DMS153 treated with DMSO at 0.1 percent for 48 hours (cell line): ENCODE measurements at regions not wholly inside any gene's neighbourhood (a gene's known extent, or its start where the extent isn't known, plus 50 kb on each side); places are given as distances from the start of the nearest gene placed in this dataset.
"Not testable (repeated sequence)": the region's sequence is repeated elsewhere in the genome, so short reads cannot be mapped to it uniquely, and the experiment has no call there.

Source experiments
- DNase-seq: peaks from one replicate; lab custom pipeline; 2025; ENCODE audit not compliant: unreplicated experiment; lab: John Stamatoyannopoulos, UW

DNA sequence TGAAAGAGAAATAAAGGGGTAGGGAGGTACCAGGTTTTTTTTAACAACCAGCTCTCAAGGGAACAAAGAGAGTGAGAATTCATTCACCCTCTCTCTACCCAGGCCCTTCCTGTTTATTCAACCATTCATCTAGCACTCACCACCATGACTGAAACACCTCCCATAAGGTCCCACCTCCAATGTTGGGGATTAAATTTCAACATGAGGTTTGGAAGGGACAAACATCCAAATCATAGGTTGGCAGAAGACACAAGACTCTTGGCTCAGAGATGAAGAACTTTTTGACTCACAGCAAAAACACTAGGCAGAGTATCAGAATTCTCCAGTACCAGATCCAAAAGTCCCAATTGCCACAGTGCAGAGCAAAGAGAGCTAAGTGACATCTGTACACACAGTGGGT is 186.3 kb downstream of the EDN1 start:
- DNase-seq = no peak

- no peak for DNase-seq
Measured at GRCh38 chr6:12477616-12478015, 187.5 kb downstream of the EDN1 start.

GRCh38 chr6:12478921-12479320 is 188.8 kb downstream of the EDN1 start:
- DNase-seq = no peak

DNA sequence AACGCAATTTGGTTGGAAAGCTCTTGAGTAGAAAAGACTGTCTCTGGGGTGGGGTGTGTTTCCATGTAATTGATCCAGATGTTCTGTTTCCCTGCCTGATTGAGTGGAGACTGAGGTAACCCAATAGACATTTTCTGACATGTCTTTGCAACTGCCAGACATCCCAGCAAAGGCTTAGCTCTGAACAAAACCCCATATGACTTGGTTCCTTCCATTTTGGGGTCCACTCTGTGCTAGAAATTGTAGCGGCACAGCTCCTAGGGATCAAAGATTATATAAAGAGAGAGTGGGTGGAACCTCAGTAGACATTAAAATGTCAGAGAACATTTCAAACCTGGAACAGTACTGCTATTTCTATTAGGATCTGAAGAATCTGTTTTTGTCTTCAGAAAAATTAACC is 189.3 kb downstream of the EDN1 start:
- no peak for DNase-seq

DNA sequence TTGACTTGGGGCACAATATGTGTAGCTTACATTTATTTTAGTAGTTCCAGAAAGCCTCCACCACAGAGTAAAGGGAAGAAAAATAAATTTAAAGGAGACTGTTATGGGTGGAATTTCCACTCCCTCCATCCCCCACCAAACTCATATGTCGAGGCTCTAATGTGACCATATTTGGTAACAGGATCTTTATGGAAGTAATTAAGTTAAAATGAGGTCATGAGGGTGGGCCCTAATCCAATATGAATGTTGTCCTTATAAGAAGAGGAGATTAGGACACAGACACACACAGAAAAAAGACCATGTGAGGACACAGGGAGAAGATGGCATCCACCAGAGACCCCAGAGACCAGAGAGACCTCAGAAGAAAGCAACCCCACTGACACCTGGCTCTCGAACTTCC is 189.7 kb downstream of the EDN1 start:
- no peak for DNase-seq

DNA sequence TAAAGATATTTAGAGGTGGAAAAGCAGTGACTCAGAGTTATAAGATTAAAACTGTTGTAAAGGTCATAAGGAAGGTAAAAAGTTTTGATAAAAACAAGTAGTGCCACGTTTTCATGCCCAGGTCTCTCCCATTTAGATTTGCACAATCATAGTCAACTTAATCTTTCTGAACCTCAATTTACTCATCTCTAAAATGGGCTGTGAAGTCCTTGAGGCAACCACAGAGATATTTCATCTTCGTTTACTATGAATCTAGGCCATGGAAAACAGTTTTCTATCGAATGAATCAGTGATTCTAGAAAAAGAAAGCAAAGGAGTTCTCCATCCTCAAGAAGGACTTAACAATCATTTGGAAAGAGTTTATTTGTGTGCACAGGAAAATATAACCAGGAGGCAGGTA is 190.2 kb downstream of the EDN1 start:
- no peak for DNase-seq

DNA sequence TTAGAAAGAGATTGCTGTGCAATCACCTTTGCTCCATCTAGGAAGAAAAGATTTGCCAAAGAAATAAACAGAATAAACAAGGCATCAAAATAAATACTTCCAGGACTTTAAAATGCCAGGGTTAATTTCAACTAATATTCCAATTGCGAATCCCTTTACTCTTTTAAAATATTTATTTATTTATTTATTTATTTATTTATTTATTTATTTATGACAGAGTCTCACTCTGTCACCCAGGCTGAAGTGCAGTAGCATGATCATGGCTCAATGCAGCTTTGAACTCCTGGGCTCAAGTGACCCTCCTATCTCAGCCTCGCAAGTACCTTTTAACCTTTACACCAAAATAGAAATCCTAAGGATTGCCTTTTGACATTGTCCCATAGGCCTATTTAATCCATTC is 191.1 kb downstream of the EDN1 start:
- no peak for DNase-seq

DNA sequence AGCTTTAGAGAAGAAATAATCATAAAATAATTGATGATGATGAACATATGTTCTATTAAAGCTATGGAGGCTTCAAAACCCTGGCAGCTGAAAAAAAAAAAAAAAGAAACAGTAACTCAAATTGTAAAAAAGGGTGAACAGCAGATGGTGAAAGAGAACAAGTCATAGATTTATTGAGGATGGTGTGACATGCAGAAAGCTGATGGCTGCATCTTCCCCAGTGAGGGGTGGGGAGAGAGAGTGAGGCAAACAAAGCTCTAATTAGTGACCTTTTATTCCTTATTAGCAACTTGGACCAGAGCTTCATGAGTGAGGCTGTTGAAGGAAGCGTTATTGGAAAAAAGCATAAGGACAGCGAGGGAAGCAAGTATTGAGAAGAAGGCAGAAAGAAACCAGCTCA is 191.7 kb downstream of the EDN1 start:
- DNase-seq = no peak

GRCh38 chr6:12482386-12483375 is 192.5 kb downstream of the EDN1 start:
- no peak for DNase-seq

DNA sequence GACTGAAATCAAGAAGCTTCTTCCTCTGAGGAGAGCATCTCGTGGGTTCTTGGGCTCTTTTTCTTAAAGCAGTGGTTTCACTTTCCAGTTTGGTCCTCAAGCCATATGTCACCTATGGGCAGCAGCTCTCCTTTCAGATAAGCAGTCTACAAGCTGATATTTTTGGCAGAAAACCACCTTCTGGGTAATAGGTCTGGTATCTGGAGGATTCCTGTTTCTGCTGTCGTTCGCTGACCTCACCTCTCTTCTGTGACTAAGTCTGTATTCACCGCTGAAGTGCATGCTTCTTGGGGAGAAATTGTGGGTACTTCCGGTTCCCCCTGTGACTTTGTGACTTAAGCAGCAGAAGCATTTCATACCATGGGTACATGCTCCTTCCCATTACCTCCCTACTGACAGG is 193.6 kb downstream of the EDN1 start:
- DNase-seq = no peak

DNA sequence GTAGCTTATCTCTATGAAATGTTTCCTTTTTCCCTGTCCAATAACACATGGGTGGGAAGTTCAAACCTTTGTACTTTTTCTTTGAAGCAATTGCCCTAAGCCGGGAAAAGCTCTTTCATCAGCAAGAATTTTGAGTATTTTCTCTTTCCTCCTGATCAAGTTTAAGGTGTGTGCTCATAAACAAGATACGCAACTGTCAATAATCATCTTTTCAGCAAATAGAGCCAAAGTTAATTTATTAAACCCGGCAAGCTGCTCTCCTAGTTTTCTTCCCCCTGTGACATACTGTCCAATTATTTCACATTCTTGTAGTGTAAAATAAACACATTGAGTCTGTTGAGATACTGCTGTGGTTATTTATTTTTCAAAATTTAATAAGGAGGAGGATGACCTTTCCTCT is 194.4 kb downstream of the EDN1 start:
- no peak for DNase-seq

- DNase-seq = no peak
Measured at GRCh38 chr6:12485226-12485764, 195.1 kb downstream of the EDN1 start.

DNA sequence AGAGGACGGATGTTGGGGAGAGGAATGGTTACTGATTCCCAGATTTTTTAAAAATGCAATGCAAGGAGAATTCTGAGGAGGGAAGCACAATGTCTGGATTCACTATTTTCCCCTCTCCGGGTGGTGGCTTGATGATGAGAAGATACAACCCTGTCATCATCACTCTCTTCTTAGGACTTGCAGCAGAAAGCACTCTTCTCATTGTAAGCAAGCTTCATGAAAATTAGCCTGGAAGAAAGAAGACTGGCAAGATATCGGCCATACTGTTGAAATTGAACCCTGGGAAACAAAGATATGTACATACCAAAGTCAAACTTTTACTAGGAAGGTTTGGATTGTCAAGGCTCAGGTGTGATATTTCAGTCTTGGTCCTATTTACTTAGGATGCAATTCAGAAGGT is 195.7 kb downstream of the EDN1 start:
- no peak for DNase-seq

DNA sequence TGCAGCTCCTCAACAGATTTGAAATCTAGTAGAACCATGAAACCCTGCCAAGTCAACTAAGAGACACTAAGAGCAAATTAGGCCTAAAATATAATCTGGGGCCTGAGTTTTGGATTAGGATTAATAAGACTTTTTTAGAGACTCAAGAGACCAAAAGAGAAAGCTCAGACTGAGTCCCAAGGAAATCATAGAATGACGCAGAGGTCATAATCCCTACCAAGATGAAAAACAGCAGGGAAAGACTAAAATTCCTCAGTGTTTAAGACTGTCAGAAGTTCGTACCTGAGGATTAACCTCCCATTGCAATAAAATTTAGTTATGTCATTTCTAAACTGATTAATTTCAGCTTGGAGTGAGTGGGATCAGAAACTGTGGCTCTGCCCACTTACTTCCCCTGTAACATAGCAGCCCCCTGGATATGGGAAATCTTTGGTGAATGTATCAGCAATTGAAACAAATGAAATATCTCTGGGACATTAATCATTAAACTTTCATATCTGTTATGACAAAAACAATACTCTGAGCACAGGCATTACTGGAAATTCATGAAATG is 200.3 kb downstream of the EDN1 start:
- DNase-seq = no peak

GRCh38 chr6:12490904-12491571 is 200.9 kb downstream of the EDN1 start:
- DNase-seq = no peak

DNA sequence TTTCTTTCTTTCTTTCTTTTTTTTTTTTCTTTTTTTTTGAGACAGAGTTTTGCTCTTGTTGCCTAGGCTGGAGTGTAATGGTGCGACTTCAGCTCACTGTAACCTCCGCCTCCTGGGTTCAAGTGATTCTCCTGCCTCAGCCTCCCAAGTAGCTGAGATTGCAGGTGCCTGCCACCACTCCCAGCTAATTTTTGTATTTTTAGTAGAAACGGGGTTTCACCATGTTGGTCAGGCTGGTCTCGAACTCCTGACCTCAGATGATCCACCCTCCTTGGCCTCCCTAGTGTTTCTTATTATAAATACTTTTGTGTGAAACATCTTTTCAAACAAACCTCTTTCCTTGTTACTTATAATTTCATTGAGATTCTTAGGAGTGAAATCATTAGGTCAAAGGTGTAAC is 202.8 kb downstream of the EDN1 start:
- not testable (repeated sequence) for DNase-seq

- no peak for DNase-seq
Measured at GRCh38 chr6:12493446-12493845, 203.3 kb downstream of the EDN1 start.

- DNase-seq = no peak
Measured at GRCh38 chr6:12494161-12494560, 204.0 kb downstream of the EDN1 start.

- DNase-seq = no peak
Measured at GRCh38 chr6:12501990-12502389, 211.8 kb downstream of the EDN1 start.

- DNase-seq = no peak
Measured at GRCh38 chr6:12504325-12504966, 212.1 kb upstream of the PHACTR1 start.

GRCh38 chr6:12505486-12505885 is 211.1 kb upstream of the PHACTR1 start:
- DNase-seq = no peak
